ENCODE measurements at regions not wholly inside any gene's neighbourhood (a gene's known extent, or its start where the extent isn't known, plus 50 kb on each side); places are given as distances from the start of the nearest gene placed in this dataset.

- TF ChIP-seq EZH2phosphoT487 (IDR thresholded peaks at IDR 0.05; ENCODE audit: insufficient read depth, low read depth) (no peak), EZH2 (IDR thresholded peaks at IDR 0.05; ENCODE audit: insufficient read depth, poor library complexity, severe bottlenecking) (no peak)
Measured at GRCh38 chr1:87263281-87263680, 65.4 kb upstream of the LMO4 start.

All from GM23248 (cell line).